Karpas-422 (cell line): ENCODE measurements at regions not wholly inside any gene's neighbourhood (a gene's known extent, or its start where the extent isn't known, plus 50 kb on each side); places are given as distances from the start of the nearest gene placed in this dataset.

ENCODE experiments used
- DNase-seq: peaks from one replicate; pipeline ENCODE4 v3.0.0-alpha.2; 2015
- H2AFZ ChIP-seq: fragments of 200-600 bp; sonication (generic); 2 replicates; pipeline ENCODE4 v1.6.1; 2014; ENCODE audit warnings: antibody characterized with exemption, low read length, mixed read lengths
- H3K27ac ChIP-seq: fragments of 200-600 bp; sonication (generic); 2 replicates; pipeline ENCODE4 v1.5.1; 2014; ENCODE audit warnings: mild to moderate bottlenecking, low read length, moderate library complexity
- H3K27me3 ChIP-seq: fragments of 200-600 bp; sonication (generic); 2 replicates; pipeline ENCODE4 v1.6.1; 2014; ENCODE audit warnings: low read length, mixed read lengths
- H3K36me3 ChIP-seq: fragments of 200-600 bp; sonication (generic); 2 replicates; pipeline ENCODE4 v1.6.1; 2014; ENCODE audit warnings: low read length, mixed read lengths; ENCODE audit not compliant: insufficient read depth
- H3K4me1 ChIP-seq: fragments of 200-600 bp; sonication (generic); 2 replicates; pipeline ENCODE4 v1.6.1; 2014; ENCODE audit warnings: mild to moderate bottlenecking, low read length, mixed read lengths
- H3K4me2 ChIP-seq: fragments of 200-600 bp; sonication (generic); 2 replicates; pipeline ENCODE4 v1.6.1; 2014; ENCODE audit warnings: low read length, low read depth, mild to moderate bottlenecking; ENCODE audit not compliant: poor library complexity, severe bottlenecking
- H3K4me3 ChIP-seq: fragments of 200-600 bp; sonication (generic); 2 replicates; pipeline ENCODE4 v1.5.1; 2014; ENCODE audit warnings: mild to moderate bottlenecking, antibody characterized with exemption, low read length, mixed read lengths
- H3K79me2 ChIP-seq: fragments of 200-600 bp; sonication (generic); 2 replicates; pipeline ENCODE4 v1.6.1; 2014; ENCODE audit warnings: mild to moderate bottlenecking, low read length, mixed read lengths
- H3K9ac ChIP-seq: fragments of 200-600 bp; sonication (generic); 2 replicates; pipeline ENCODE4 v1.6.0; 2014; ENCODE audit warnings: low read length
- H3K9me2 ChIP-seq: fragments of 200-600 bp; sonication (generic), shearing (Covaris generic); replicated peaks from 2 replicates; pipeline ENCODE4 v1.6.0; 2014; ENCODE audit warnings: mild to moderate bottlenecking, low read length, moderate library complexity; ENCODE audit not compliant: insufficient read depth
- H3K9me3 ChIP-seq: fragments of 300-700, 200-600 bp; sonication (generic); 2 replicates; pipeline ENCODE4 v1.6.1; 2014; ENCODE audit warnings: low read length, mixed read lengths
- H4K20me1 ChIP-seq: fragments of 200-600 bp; sonication (generic); 2 replicates; pipeline ENCODE4 v1.6.1; 2014; ENCODE audit warnings: mild to moderate bottlenecking, antibody characterized with exemption, low read length, low read depth; ENCODE audit not compliant: insufficient read depth

GRCh38 chr9:11933926-11934325 lies 759.3 kb upstream of the TYRP1 start:
- no peak for DNase-seq
- Histone ChIP-seq H3K27ac (no peak overlapping the region), H3K9me3 (peaks cover 17% of the 10 kb centered on the region), H3K9me2 (no peaks in the 10 kb centered on the region), H3K79me2 (no peaks in the 10 kb centered on the region), H2AFZ (no peak overlapping the region), H3K4me2 (no peak overlapping the region), H3K4me3 (no peak overlapping the region), H3K9ac (no peak overlapping the region), H3K27me3 (no peaks in the 10 kb centered on the region), H3K4me1 (no peaks in the 10 kb centered on the region), H4K20me1 (no peaks in the 10 kb centered on the region), H3K36me3 (no peaks in the 10 kb centered on the region)

- H3K9ac ChIP-seq: no peak overlapping the region
- no peaks in the 10 kb centered on the region for H4K20me1 ChIP-seq
- no peaks in the 10 kb centered on the region for H3K4me1 ChIP-seq
- H3K9me3 ChIP-seq: peaks cover 15% of the 10 kb centered on the region
- H3K27ac ChIP-seq: no peak overlapping the region
- no peak overlapping the region for H3K4me3 ChIP-seq
- H3K36me3 ChIP-seq: no peaks in the 10 kb centered on the region
- H3K4me2 ChIP-seq: no peak overlapping the region
- no peak overlapping the region for H2AFZ ChIP-seq
- no peaks in the 10 kb centered on the region for H3K79me2 ChIP-seq
- no peaks in the 10 kb centered on the region for H3K9me2 ChIP-seq
- no peaks in the 10 kb centered on the region for H3K27me3 ChIP-seq
- no peak for DNase-seq
Measured at GRCh38 chr9:11946531-11946930, 746.7 kb upstream of the TYRP1 start.

- H4K20me1 ChIP-seq: no peaks in the 10 kb centered on the region
- H3K9ac ChIP-seq: no peak overlapping the region
- no peak overlapping the region for H3K4me3 ChIP-seq
- H3K4me2 ChIP-seq: no peak overlapping the region
- H3K79me2 ChIP-seq: no peaks in the 10 kb centered on the region
- no peak overlapping the region for H2AFZ ChIP-seq
- H3K9me3 ChIP-seq: peaks cover 21% of the 10 kb centered on the region
- H3K36me3 ChIP-seq: no peaks in the 10 kb centered on the region
- H3K4me1 ChIP-seq: no peaks in the 10 kb centered on the region
- no peak for DNase-seq
- no peaks in the 10 kb centered on the region for H3K27me3 ChIP-seq
- H3K27ac ChIP-seq: no peak overlapping the region
- no peaks in the 10 kb centered on the region for H3K9me2 ChIP-seq
Measured at GRCh38 chr9:11962327-11962726, 730.9 kb upstream of the TYRP1 start.

GRCh38 chr9:11966786-11967185 lies 726.4 kb upstream of the TYRP1 start:
- Histone ChIP-seq H2AFZ (no peak overlapping the region), H3K4me3 (no peak overlapping the region), H3K36me3 (no peaks in the 10 kb centered on the region), H3K79me2 (no peaks in the 10 kb centered on the region), H3K9ac (no peak overlapping the region), H3K4me1 (no peaks in the 10 kb centered on the region), H3K9me3 (peaks cover 24% of the 10 kb centered on the region), H3K27ac (no peak overlapping the region), H4K20me1 (no peaks in the 10 kb centered on the region), H3K9me2 (no peaks in the 10 kb centered on the region), H3K4me2 (no peak overlapping the region), H3K27me3 (no peaks in the 10 kb centered on the region)
- no peak for DNase-seq

GRCh38 chr9:11968631-11969030 lies 724.6 kb upstream of the TYRP1 start:
- Histone ChIP-seq H2AFZ (no peak overlapping the region), H3K9ac (no peak overlapping the region), H3K27ac (no peak overlapping the region), H3K9me2 (no peaks in the 10 kb centered on the region), H3K4me1 (no peaks in the 10 kb centered on the region), H3K4me3 (no peak overlapping the region), H3K27me3 (no peaks in the 10 kb centered on the region), H3K9me3 (peaks cover 22% of the 10 kb centered on the region), H3K79me2 (no peaks in the 10 kb centered on the region), H3K36me3 (no peaks in the 10 kb centered on the region), H4K20me1 (no peaks in the 10 kb centered on the region), H3K4me2 (no peak overlapping the region)
- DNase-seq: no peak

- H4K20me1 ChIP-seq: no peaks in the 10 kb centered on the region
- H3K9ac ChIP-seq: no peak overlapping the region
- no peaks in the 10 kb centered on the region for H3K79me2 ChIP-seq
- no peaks in the 10 kb centered on the region for H3K36me3 ChIP-seq
- H3K4me1 ChIP-seq: no peaks in the 10 kb centered on the region
- H3K27ac ChIP-seq: no peak overlapping the region
- no peak overlapping the region for H3K4me3 ChIP-seq
- H3K9me2 ChIP-seq: no peaks in the 10 kb centered on the region
- H3K27me3 ChIP-seq: no peaks in the 10 kb centered on the region
- DNase-seq: no peak
- no peak overlapping the region for H3K4me2 ChIP-seq
- peaks cover 32% of the 10 kb centered on the region for H3K9me3 ChIP-seq
- H2AFZ ChIP-seq: no peak overlapping the region
Measured at GRCh38 chr9:11973011-11973410, 720.2 kb upstream of the TYRP1 start.

- H3K9ac ChIP-seq: no peak overlapping the region
- H3K9me2 ChIP-seq: no peaks in the 10 kb centered on the region
- H4K20me1 ChIP-seq: no peaks in the 10 kb centered on the region
- no peaks in the 10 kb centered on the region for H3K36me3 ChIP-seq
- H2AFZ ChIP-seq: no peak overlapping the region
- H3K79me2 ChIP-seq: no peaks in the 10 kb centered on the region
- H3K27me3 ChIP-seq: no peaks in the 10 kb centered on the region
- H3K4me2 ChIP-seq: no peak overlapping the region
- no peak overlapping the region for H3K27ac ChIP-seq
- H3K9me3 ChIP-seq: peaks cover 32% of the 10 kb centered on the region
- no peak for DNase-seq
- H3K4me3 ChIP-seq: no peak overlapping the region
- no peaks in the 10 kb centered on the region for H3K4me1 ChIP-seq
Measured at GRCh38 chr9:11973511-11973910, 719.7 kb upstream of the TYRP1 start.

GRCh38 chr9:11992866-11993265 lies 700.3 kb upstream of the TYRP1 start:
- DNase-seq: no peak
- Histone ChIP-seq H3K9ac (no peak overlapping the region), H3K27ac (no peak overlapping the region), H3K27me3 (no peaks in the 10 kb centered on the region), H3K36me3 (no peaks in the 10 kb centered on the region), H3K4me2 (no peak overlapping the region), H3K79me2 (no peaks in the 10 kb centered on the region), H3K9me2 (no peaks in the 10 kb centered on the region), H3K9me3 (peaks cover 21% of the 10 kb centered on the region), H4K20me1 (no peaks in the 10 kb centered on the region), H3K4me3 (no peak overlapping the region), H2AFZ (no peak overlapping the region), H3K4me1 (no peaks in the 10 kb centered on the region)

- H3K9me2 ChIP-seq: no peaks in the 10 kb centered on the region
- no peak overlapping the region for H3K4me2 ChIP-seq
- no peak overlapping the region for H3K4me3 ChIP-seq
- no peaks in the 10 kb centered on the region for H3K79me2 ChIP-seq
- no peak for DNase-seq
- no peaks in the 10 kb centered on the region for H4K20me1 ChIP-seq
- no peak overlapping the region for H3K27ac ChIP-seq
- no peaks in the 10 kb centered on the region for H3K36me3 ChIP-seq
- peaks cover 52% of the 10 kb centered on the region for H3K9me3 ChIP-seq
- H3K9ac ChIP-seq: no peak overlapping the region
- no peaks in the 10 kb centered on the region for H3K27me3 ChIP-seq
- no peak overlapping the region for H2AFZ ChIP-seq
- no peaks in the 10 kb centered on the region for H3K4me1 ChIP-seq
Measured at GRCh38 chr9:12014488-12014887, 678.7 kb upstream of the TYRP1 start.
